ENCODE measurements at regions not wholly inside any gene's neighbourhood (a gene's known extent, or its start where the extent isn't known, plus 50 kb on each side); places are given as distances from the start of the nearest gene placed in this dataset.

DNA sequence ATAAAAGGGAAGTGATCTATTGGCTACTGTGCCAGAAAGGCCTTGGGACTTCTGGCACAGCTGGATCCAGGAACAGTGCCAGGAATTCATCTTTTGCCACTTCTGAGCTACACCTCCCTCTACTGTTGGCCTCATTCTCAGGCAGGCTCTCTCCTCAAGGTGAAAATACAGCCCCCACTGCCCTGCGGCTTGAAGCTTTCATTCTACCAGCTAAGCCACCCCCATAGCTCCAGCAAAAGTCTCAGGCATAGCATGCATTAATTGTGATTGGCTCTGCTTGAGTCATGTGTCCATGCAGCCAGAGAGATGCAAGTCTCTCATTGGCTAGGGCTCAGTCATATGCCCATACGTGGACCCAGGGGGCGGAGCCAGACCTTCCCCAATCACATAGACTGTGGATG lies 142.4 kb downstream of the TPRA1 start:
- ATAC-seq (peak; percentile 73), DNase-seq (ENCODE audit: low read depth, low spot score) (no peak)
- intact Hi-C loops (cut with micrococcal nuclease), result no loop called here
- Histone ChIP-seq H3K27ac (ENCODE audit: low read depth, low read length) (no peak overlapping the region), H3K4me1 (ENCODE audit: control insufficient read depth in 1 of 2, insufficient read depth in 2 of 2, low read length in 2 of 2) (no peaks in the 10 kb centered on the region), H4K20me1 (ENCODE audit: insufficient read depth) (no peaks in the 10 kb centered on the region), H3K9me3 (ENCODE audit: control insufficient read depth in 1 of 2, insufficient read depth in 1 of 2, low read depth in 1 of 2, low read length in 2 of 2) (no peaks in the 10 kb centered on the region), H3K27me3 (ENCODE audit: insufficient read depth, low read length) (no peaks in the 10 kb centered on the region), H2AFZ (ENCODE audit: low read depth, low read length, poor library complexity, severe bottlenecking) (no peak overlapping the region), H3K4me3 (replicated peaks in 1 of 2; ENCODE audit: low read depth in 1 of 2, low read length in 2 of 2) (no peak overlapping the region), H3K9me2 (ENCODE audit: insufficient read depth) (no peaks in the 10 kb centered on the region), H3K4me2 (ENCODE audit: low read length) (no peak overlapping the region), H3K9ac (ENCODE audit: low read length) (no peak overlapping the region), H3K36me3 (ENCODE audit: control insufficient read depth in 1 of 2, insufficient read depth in 2 of 2, low read length in 2 of 2) (no peaks in the 10 kb centered on the region), H3K79me2 (ENCODE audit: insufficient read depth, low read length) (no peaks in the 10 kb centered on the region)
- BruUV-seq (replicated peaks), result no TSS peak
- CTCF ChIA-PET, result interaction anchor here (1.3 kb wide), 1 partner anchor 7 kb away, joined by 6 read pairs; no protein-coding TSS in a partner anchor
- RAD21 ChIA-PET (ENCODE audit: low non-redundant PET in 1 of 2, low total read pairs in 2 of 2, uncharacterized antibody in 2 of 2, unreplicated experiment in 2 of 2), result no interaction called here
- TF ChIP-seq SRF (IDR thresholded peaks at IDR 0.05; ENCODE audit: low read depth) (peak; percentile 43; the same call in 1 of the 2 replicates), ZNF274 (IDR thresholded peaks at IDR 0.05; ENCODE audit: low read depth, low read length) (no peak), FOSL1 (IDR thresholded peaks at IDR 0.05; ENCODE audit: low read depth) (no peak), TCF7L2 (IDR thresholded peaks at IDR 0.05; ENCODE audit: borderline replicate concordance, extremely low read depth, insufficient read depth, insufficient read length) (no peak), POLR2AphosphoS5 (IDR thresholded peaks at IDR 0.05; ENCODE audit: low read depth, low read length) (no peak)
- TF ChIP-seq, protein P1, sequence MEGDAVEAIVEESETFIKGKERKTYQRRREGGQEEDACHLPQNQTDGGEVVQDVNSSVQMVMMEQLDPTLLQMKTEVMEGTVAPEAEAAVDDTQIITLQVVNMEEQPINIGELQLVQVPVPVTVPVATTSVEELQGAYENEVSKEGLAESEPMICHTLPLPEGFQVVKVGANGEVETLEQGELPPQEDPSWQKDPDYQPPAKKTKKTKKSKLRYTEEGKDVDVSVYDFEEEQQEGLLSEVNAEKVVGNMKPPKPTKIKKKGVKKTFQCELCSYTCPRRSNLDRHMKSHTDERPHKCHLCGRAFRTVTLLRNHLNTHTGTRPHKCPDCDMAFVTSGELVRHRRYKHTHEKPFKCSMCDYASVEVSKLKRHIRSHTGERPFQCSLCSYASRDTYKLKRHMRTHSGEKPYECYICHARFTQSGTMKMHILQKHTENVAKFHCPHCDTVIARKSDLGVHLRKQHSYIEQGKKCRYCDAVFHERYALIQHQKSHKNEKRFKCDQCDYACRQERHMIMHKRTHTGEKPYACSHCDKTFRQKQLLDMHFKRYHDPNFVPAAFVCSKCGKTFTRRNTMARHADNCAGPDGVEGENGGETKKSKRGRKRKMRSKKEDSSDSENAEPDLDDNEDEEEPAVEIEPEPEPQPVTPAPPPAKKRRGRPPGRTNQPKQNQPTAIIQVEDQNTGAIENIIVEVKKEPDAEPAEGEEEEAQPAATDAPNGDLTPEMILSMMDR (IDR thresholded peaks at IDR 0.05 in 2 of 3, conservative IDR thresholded peaks at IDR 0.05 in 1 of 3; ENCODE audit: borderline replicate concordance in 1 of 3, insufficient read depth in 1 of 3, low read depth in 2 of 3, low read length in 2 of 3), result 0 out of 6 replicates have a peak, but pooled peaks of 1 of the 3 experiments have one; percentile 7
- POLR2A ChIA-PET, result no interaction called here

DNA sequence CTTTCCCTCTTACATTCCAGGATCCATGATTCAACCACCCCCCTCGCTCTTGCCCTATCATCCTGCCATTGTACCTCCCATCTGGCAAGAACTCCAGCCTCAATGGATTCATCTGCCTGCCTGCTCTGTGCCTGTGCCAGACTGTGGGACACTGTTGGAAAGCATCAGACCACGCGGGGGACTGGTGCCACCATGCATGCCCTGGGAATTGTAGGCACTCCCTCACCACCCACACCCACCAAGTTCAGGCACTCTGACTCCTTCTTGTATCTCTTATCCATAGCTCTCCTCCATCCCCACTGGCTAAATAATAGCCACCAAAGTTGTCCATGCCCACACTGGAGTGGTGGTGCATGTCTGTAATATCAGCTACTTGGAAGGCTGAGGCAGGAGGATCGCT lies 143.8 kb downstream of the TPRA1 start:
- ChIA-PET CTCF (interaction anchor here (1.3 kb wide), 1 partner anchor 9 kb away, joined by 6 read pairs; no protein-coding TSS in a partner anchor), RAD21 (ENCODE audit: low non-redundant PET in 1 of 2, low total read pairs in 2 of 2, uncharacterized antibody in 2 of 2, unreplicated experiment in 2 of 2) (no interaction called here), POLR2A (no interaction called here)
- H3K36me3 ChIP-seq (ENCODE audit: control insufficient read depth in 1 of 2, insufficient read depth in 2 of 2, low read length in 2 of 2), result no peaks in the 10 kb centered on the region
- H3K27ac ChIP-seq (ENCODE audit: low read depth, low read length), result no peak overlapping the region
- H4K20me1 ChIP-seq (ENCODE audit: insufficient read depth), result no peaks in the 10 kb centered on the region
- no peaks in the 10 kb centered on the region for H3K79me2 ChIP-seq (ENCODE audit: insufficient read depth, low read length)
- H3K9me2 ChIP-seq (ENCODE audit: insufficient read depth), result no peaks in the 10 kb centered on the region
- no TSS peak for BruUV-seq (replicated peaks)
- H3K9ac ChIP-seq (ENCODE audit: low read length), result no peak overlapping the region
- no peak overlapping the region for H2AFZ ChIP-seq (ENCODE audit: low read depth, low read length, poor library complexity, severe bottlenecking)
- intact Hi-C loops (cut with micrococcal nuclease), result no loop called here
- no peaks in the 10 kb centered on the region for H3K4me1 ChIP-seq (ENCODE audit: control insufficient read depth in 1 of 2, insufficient read depth in 2 of 2, low read length in 2 of 2)
- DNase-seq (ENCODE audit: low read depth, low spot score) (no peak), ATAC-seq (no peak)
- no peaks in the 10 kb centered on the region for H3K9me3 ChIP-seq (ENCODE audit: control insufficient read depth in 1 of 2, insufficient read depth in 1 of 2, low read depth in 1 of 2, low read length in 2 of 2)
- H3K4me3 ChIP-seq (replicated peaks in 1 of 2; ENCODE audit: low read depth in 1 of 2, low read length in 2 of 2), result no peak overlapping the region
- H3K4me2 ChIP-seq (ENCODE audit: low read length), result no peak overlapping the region
- H3K27me3 ChIP-seq (ENCODE audit: insufficient read depth, low read length), result no peaks in the 10 kb centered on the region
- TF ChIP-seq POLR2A (IDR thresholded peaks at IDR 0.05; ENCODE audit: borderline replicate concordance, extremely low read depth, insufficient read depth, insufficient read length) (no peak), ELF1 (IDR thresholded peaks at IDR 0.05; ENCODE audit: borderline replicate concordance, low read depth) (no peak), FOSL1 (IDR thresholded peaks at IDR 0.05; ENCODE audit: low read depth) (no peak), SP1 (IDR thresholded peaks at IDR 0.05; ENCODE audit: low read depth) (no peak)
- TF ChIP-seq, protein P2, sequence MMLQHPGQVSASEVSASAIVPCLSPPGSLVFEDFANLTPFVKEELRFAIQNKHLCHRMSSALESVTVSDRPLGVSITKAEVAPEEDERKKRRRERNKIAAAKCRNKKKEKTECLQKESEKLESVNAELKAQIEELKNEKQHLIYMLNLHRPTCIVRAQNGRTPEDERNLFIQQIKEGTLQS (IDR thresholded peaks at IDR 0.05), result no peak
- TF ChIP-seq, protein P3, sequence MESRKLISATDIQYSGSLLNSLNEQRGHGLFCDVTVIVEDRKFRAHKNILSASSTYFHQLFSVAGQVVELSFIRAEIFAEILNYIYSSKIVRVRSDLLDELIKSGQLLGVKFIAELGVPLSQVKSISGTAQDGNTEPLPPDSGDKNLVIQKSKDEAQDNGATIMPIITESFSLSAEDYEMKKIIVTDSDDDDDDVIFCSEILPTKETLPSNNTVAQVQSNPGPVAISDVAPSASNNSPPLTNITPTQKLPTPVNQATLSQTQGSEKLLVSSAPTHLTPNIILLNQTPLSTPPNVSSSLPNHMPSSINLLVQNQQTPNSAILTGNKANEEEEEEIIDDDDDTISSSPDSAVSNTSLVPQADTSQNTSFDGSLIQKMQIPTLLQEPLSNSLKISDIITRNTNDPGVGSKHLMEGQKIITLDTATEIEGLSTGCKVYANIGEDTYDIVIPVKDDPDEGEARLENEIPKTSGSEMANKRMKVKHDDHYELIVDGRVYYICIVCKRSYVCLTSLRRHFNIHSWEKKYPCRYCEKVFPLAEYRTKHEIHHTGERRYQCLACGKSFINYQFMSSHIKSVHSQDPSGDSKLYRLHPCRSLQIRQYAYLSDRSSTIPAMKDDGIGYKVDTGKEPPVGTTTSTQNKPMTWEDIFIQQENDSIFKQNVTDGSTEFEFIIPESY (IDR thresholded peaks at IDR 0.05; ENCODE audit: extremely low read depth, insufficient replicate concordance, low read length), result no peak
- TF ChIP-seq, protein P4, sequence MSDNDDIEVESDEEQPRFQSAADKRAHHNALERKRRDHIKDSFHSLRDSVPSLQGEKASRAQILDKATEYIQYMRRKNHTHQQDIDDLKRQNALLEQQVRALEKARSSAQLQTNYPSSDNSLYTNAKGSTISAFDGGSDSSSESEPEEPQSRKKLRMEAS (IDR thresholded peaks at IDR 0.05), result no peak

Data from HCT116 (cell line).